ENCODE measurements at regions not wholly inside any gene's neighbourhood (a gene's known extent, or its start where the extent isn't known, plus 50 kb on each side); places are given as distances from the start of the nearest gene placed in this dataset.

DNA sequence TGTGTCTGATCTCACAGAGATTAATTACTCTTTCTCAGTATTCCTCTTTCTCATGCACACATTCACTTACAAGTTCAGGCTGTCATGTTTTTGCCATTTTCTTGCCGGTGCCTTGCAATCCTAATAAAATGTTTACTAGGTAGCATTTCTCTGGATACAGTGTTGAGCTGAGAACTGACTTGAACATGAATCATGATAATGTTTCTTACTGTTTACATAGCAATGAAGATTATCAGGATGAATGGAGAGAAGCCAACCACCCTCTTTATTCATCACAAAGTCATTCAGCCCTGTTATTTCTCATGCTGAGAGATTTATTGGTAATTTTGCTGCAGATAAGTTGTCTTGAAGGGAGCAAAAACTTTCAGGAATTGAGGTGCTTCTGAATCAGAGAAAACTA is 185.5 kb upstream of the ECI2 start:
- no peak for TF ChIP-seq ZBTB7A (IDR thresholded peaks at IDR 0.05; ENCODE audit: low read depth)
- no peak for TF ChIP-seq TCF12 (IDR thresholded peaks at IDR 0.05; ENCODE audit: low read depth)
- TF ChIP-seq EP300 (IDR thresholded peaks at IDR 0.05; ENCODE audit: borderline replicate concordance): 0 out of 2 replicates have a peak, but pooled peaks have one; percentile 18
- TF ChIP-seq RAD21 (IDR thresholded peaks at IDR 0.05; ENCODE audit: low read depth): no peak
- no peak for TF ChIP-seq TAF1 (IDR thresholded peaks at IDR 0.05; ENCODE audit: low read depth)

DNA sequence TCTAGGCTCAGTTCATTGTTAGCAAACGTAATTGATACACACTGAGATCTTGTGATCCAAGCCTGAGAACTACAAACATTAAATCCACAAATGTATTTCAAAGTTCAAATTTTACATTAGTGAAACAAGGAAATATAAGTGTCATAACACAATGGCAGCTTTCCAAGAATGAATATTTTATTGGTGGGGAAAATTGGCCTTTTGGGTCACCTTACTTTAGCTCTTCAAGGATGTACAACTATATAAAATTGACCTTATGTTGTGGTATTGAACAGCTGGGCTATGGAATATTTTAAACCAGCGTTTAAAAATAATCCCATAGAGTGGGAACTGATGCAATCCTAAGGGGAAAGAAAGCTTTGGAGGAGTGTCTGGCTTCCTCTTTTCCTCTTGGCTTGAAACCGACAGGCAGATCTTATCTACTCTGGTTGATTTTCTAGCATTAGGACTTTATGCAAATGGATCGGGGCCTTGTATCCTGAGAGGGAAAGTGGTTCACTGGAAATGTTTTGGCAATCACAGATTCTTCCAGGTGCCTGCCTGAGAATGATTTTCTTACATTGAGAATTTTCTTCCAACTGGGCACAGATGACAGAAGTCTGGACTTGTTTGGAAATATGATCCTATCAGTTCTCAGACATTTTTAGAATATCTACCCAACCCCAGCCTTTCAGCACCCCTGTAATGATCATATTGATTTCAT is 184.8 kb upstream of the ECI2 start:
- TF ChIP-seq YY1 (IDR thresholded peaks at IDR 0.05; ENCODE audit: low read depth): no peak
- TF ChIP-seq CREB1 (IDR thresholded peaks at IDR 0.05; ENCODE audit: low read depth): no peak

DNA sequence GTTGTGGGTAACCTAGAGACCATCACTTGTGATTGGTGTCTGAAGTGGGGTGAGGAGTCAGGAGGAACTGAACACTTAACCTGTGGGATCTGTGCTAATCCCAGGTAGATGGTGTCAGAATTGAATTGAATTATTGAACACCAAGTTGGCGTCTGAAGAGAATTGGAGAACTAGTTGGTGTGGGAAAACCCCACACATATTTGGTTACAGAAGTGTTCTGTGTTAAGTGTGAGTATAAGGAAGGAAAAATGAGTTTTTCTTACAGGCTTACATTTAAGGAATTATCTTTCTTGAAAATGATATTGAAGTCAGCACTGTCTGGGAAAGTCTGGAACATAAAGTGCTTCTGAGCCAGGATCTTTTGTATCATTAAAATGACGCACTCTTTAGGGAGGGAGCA is 182.9 kb upstream of the ECI2 start:
- TF ChIP-seq, protein P1, sequence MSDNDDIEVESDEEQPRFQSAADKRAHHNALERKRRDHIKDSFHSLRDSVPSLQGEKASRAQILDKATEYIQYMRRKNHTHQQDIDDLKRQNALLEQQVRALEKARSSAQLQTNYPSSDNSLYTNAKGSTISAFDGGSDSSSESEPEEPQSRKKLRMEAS (IDR thresholded peaks at IDR 0.05): no peak
- TF ChIP-seq ZBTB7A (IDR thresholded peaks at IDR 0.05; ENCODE audit: low read depth): no peak
- TF ChIP-seq YY1 (IDR thresholded peaks at IDR 0.05; ENCODE audit: low read depth): no peak
- TF ChIP-seq, protein P2, sequence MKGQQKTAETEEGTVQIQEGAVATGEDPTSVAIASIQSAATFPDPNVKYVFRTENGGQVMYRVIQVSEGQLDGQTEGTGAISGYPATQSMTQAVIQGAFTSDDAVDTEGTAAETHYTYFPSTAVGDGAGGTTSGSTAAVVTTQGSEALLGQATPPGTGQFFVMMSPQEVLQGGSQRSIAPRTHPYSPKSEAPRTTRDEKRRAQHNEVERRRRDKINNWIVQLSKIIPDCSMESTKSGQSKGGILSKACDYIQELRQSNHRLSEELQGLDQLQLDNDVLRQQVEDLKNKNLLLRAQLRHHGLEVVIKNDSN (IDR thresholded peaks at IDR 0.05): no peak
- no peak for TF ChIP-seq EGR1 (IDR thresholded peaks at IDR 0.05)
- TF ChIP-seq TEAD4 (IDR thresholded peaks at IDR 0.05): no peak

DNA sequence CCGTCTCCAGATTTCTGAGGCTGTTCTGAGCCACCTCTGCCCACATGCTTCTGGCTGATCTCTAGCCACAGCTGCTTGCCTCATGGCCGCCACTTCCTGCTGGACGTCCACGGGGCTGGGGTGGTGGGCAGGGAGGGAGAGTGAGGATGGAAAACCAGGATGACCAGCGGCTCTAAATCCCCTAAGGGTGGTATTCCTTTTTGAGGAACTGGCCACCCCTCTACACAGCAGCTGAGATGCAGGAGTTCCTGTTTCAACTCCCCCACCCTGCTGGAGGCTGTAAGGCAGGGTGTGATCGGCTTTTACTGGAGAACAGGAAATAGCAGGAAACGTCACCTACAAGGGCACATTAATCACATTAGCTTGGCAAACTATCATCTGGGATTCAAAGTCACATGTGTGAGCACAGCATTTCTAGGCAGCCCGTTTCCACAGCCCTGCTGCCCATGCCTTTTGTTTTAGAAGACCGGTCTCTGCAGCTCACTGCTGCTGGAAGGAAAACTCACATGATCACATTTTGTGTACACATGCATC is 181.6 kb upstream of the ECI2 start:
- no peak for TF ChIP-seq EGR1 (IDR thresholded peaks at IDR 0.05)
- TF ChIP-seq FOXM1 (IDR thresholded peaks at IDR 0.05; ENCODE audit: borderline replicate concordance, low read depth): no peak
- TF ChIP-seq CREB1 (IDR thresholded peaks at IDR 0.05; ENCODE audit: low read depth): no peak
- no peak for TF ChIP-seq RAD21 (IDR thresholded peaks at IDR 0.05; ENCODE audit: low read depth)
- TF ChIP-seq, protein P3, sequence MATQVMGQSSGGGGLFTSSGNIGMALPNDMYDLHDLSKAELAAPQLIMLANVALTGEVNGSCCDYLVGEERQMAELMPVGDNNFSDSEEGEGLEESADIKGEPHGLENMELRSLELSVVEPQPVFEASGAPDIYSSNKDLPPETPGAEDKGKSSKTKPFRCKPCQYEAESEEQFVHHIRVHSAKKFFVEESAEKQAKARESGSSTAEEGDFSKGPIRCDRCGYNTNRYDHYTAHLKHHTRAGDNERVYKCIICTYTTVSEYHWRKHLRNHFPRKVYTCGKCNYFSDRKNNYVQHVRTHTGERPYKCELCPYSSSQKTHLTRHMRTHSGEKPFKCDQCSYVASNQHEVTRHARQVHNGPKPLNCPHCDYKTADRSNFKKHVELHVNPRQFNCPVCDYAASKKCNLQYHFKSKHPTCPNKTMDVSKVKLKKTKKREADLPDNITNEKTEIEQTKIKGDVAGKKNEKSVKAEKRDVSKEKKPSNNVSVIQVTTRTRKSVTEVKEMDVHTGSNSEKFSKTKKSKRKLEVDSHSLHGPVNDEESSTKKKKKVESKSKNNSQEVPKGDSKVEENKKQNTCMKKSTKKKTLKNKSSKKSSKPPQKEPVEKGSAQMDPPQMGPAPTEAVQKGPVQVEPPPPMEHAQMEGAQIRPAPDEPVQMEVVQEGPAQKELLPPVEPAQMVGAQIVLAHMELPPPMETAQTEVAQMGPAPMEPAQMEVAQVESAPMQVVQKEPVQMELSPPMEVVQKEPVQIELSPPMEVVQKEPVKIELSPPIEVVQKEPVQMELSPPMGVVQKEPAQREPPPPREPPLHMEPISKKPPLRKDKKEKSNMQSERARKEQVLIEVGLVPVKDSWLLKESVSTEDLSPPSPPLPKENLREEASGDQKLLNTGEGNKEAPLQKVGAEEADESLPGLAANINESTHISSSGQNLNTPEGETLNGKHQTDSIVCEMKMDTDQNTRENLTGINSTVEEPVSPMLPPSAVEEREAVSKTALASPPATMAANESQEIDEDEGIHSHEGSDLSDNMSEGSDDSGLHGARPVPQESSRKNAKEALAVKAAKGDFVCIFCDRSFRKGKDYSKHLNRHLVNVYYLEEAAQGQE (IDR thresholded peaks at IDR 0.05; ENCODE audit: low read depth): no peak
- TF ChIP-seq, protein P2 (IDR thresholded peaks at IDR 0.05): no peak
- no peak for TF ChIP-seq YY1 (IDR thresholded peaks at IDR 0.05; ENCODE audit: low read depth)

DNA sequence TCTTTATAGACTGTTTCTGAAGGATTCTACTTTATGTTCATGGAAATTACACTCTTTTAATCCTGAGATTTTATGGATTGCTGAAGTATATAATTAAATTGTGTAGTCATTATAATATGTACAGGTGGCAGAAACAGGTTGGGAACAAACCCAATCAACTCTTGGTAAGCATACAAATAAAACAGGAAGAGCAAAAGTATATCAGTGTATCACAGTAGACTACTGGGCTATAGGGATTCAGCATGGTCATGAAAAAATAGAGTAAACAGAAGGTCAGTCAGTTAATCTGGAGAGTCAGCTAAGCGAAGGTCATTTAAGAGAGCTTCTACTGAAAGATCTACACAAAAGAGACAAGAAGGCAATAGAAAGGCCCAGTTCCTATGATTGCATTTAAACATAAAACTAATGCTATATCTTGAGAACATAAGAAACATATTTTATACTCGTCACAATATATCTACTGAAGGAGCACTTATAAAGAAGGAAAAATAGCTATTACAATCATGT is 178.9 kb upstream of the ECI2 start:
- TF ChIP-seq TAF1 (IDR thresholded peaks at IDR 0.05; ENCODE audit: low read depth): no peak
- TF ChIP-seq RAD21 (IDR thresholded peaks at IDR 0.05; ENCODE audit: low read depth): no peak
- TF ChIP-seq EP300 (IDR thresholded peaks at IDR 0.05; ENCODE audit: borderline replicate concordance): no peak
- no peak for TF ChIP-seq TEAD4 (IDR thresholded peaks at IDR 0.05)
- TF ChIP-seq FOXM1 (IDR thresholded peaks at IDR 0.05; ENCODE audit: borderline replicate concordance, low read depth): no peak
- TF ChIP-seq ZBTB7A (IDR thresholded peaks at IDR 0.05; ENCODE audit: low read depth): no peak
- TF ChIP-seq, protein P2 (IDR thresholded peaks at IDR 0.05): no peak
- TF ChIP-seq, protein P3 (IDR thresholded peaks at IDR 0.05; ENCODE audit: low read depth): no peak

DNA sequence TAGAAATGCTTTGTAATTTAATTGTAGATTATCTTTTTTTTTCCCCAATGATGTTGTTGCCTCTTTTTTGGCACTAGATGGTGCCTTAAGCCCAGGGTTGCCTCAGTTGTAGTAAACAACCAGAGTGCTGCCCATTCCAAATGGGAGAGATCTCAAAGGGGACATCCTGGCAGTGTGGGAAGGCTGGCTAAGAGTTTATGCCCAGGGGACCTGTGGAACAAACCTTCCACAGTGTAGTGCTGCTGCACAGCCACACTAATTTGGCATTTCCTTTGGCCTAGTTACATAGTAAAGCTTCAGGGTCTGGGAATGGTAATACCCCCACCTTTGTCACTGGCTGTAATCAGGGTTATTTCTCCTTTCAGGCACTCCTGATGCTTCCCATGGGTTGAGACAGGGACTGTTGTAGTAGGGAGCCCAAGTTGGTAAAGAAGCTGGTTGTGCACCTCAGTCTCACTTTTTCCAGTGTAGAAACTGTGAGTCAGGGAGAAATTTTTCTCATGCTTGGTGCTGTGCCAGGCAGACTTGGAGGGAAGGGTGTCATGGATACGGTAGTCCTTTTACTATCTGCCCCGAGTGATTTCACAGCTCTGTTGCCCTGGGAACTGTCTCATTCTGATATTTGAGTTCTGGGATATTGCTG is 177.8 kb upstream of the ECI2 start:
- no peak for TF ChIP-seq YY1 (IDR thresholded peaks at IDR 0.05; ENCODE audit: low read depth)
- TF ChIP-seq EP300 (IDR thresholded peaks at IDR 0.05; ENCODE audit: borderline replicate concordance): peak; percentile 51; the same call in 1 of the 2 replicates
- no peak for TF ChIP-seq EGR1 (IDR thresholded peaks at IDR 0.05)
- peak; percentile 73 for TF ChIP-seq TEAD4 (IDR thresholded peaks at IDR 0.05)
- TF ChIP-seq, protein P2 (IDR thresholded peaks at IDR 0.05): no peak
- TF ChIP-seq RAD21 (IDR thresholded peaks at IDR 0.05; ENCODE audit: low read depth): peak; percentile 88
- no peak for TF ChIP-seq CREB1 (IDR thresholded peaks at IDR 0.05; ENCODE audit: low read depth)
- TF ChIP-seq TCF12 (IDR thresholded peaks at IDR 0.05; ENCODE audit: low read depth): 0 out of 2 replicates have a peak, but pooled peaks have one; percentile 28
- TF ChIP-seq, protein P1 (IDR thresholded peaks at IDR 0.05): no peak
- peak; percentile 75 for TF ChIP-seq NFIC (IDR thresholded peaks at IDR 0.05)
- no peak for TF ChIP-seq CEBPB (IDR thresholded peaks at IDR 0.05)
- TF ChIP-seq, protein P3 (IDR thresholded peaks at IDR 0.05; ENCODE audit: low read depth): no peak
- TF ChIP-seq TAF1 (IDR thresholded peaks at IDR 0.05; ENCODE audit: low read depth): no peak
- TF ChIP-seq ZBTB7A (IDR thresholded peaks at IDR 0.05; ENCODE audit: low read depth): no peak
- TF ChIP-seq FOXM1 (IDR thresholded peaks at IDR 0.05; ENCODE audit: borderline replicate concordance, low read depth): no peak
